ENCODE measurements at regions not wholly inside any gene's neighbourhood (a gene's known extent, or its start where the extent isn't known, plus 50 kb on each side); places are given as distances from the start of the nearest gene placed in this dataset.

GRCh38 chr14:85003805-85004204 lies 526.1 kb upstream of the FLRT2 start:
- TF ChIP-seq POLR2A (IDR thresholded peaks at IDR 0.05; ENCODE audit: low read depth, low read length) (no peak), TAF1 (IDR thresholded peaks at IDR 0.05; ENCODE audit: low read depth, low read length) (no peak), POLR2AphosphoS5 (IDR thresholded peaks at IDR 0.05; ENCODE audit: low read depth, low read length) (no peak), SPI1 (IDR thresholded peaks at IDR 0.05; ENCODE audit: low read depth, low read length) (no peak)

Data from GM12891 (cell line).